ENCODE measurements at regions not wholly inside any gene's neighbourhood (a gene's known extent, or its start where the extent isn't known, plus 50 kb on each side); places are given as distances from the start of the nearest gene placed in this dataset.
"Not testable (repeated sequence)": the region's sequence is repeated elsewhere in the genome, so short reads cannot be mapped to it uniquely, and the experiment has no call there.

GRCh38 chr6:155828989-155829388 is 373.4 kb upstream of the NOX3 start:
- in situ Hi-C loops (cut with HindIII; ENCODE audit: low pct_unique_long_range_greater_than_20kb, low sequenced_read_pairs), result no loop called here
- DNase-seq (ENCODE audit: low read depth in 1 of 2, low spot score in 1 of 2), result no peak
- no peak for TF ChIP-seq JUND (IDR thresholded peaks at IDR 0.05; ENCODE audit: low read depth)

- no peak for TF ChIP-seq JUND (IDR thresholded peaks at IDR 0.05; ENCODE audit: low read depth)
- DNase-seq (ENCODE audit: low read depth in 1 of 2, low spot score in 1 of 2), result no peak
- in situ Hi-C loops (cut with HindIII; ENCODE audit: low pct_unique_long_range_greater_than_20kb, low sequenced_read_pairs), result no loop called here
Observed at GRCh38 chr6:155818698-155819097, 363.1 kb upstream of the NOX3 start.

- TF ChIP-seq JUND (IDR thresholded peaks at IDR 0.05; ENCODE audit: low read depth), result no peak
- DNase-seq (ENCODE audit: low read depth in 1 of 2, low spot score in 1 of 2), result no peak
- in situ Hi-C loops (cut with HindIII; ENCODE audit: low pct_unique_long_range_greater_than_20kb, low sequenced_read_pairs), result no loop called here
Observed at GRCh38 chr6:155813548-155813947, 357.9 kb upstream of the NOX3 start.

GRCh38 chr6:155807243-155807642 is 351.6 kb upstream of the NOX3 start:
- no peak for TF ChIP-seq JUND (IDR thresholded peaks at IDR 0.05; ENCODE audit: low read depth)
- DNase-seq (ENCODE audit: low read depth in 1 of 2, low spot score in 1 of 2), result no peak
- in situ Hi-C loops (cut with HindIII; ENCODE audit: low pct_unique_long_range_greater_than_20kb, low sequenced_read_pairs), result no loop called here

GRCh38 chr6:155801046-155801445 is 345.4 kb upstream of the NOX3 start:
- no peak for TF ChIP-seq JUND (IDR thresholded peaks at IDR 0.05; ENCODE audit: low read depth)
- DNase-seq (ENCODE audit: low read depth in 1 of 2, low spot score in 1 of 2), result no peak
- in situ Hi-C loops (cut with HindIII; ENCODE audit: low pct_unique_long_range_greater_than_20kb, low sequenced_read_pairs), result no loop called here

GRCh38 chr6:155798876-155799275 is 343.2 kb upstream of the NOX3 start:
- in situ Hi-C loops (cut with HindIII; ENCODE audit: low pct_unique_long_range_greater_than_20kb, low sequenced_read_pairs); DNase-seq (ENCODE audit: low read depth in 1 of 2, low spot score in 1 of 2): not testable (repeated sequence)

GRCh38 chr6:155795173-155795796 is 339.6 kb upstream of the NOX3 start:
- DNase-seq (ENCODE audit: low read depth in 1 of 2, low spot score in 1 of 2), result no peak
- no peak for TF ChIP-seq JUND (IDR thresholded peaks at IDR 0.05; ENCODE audit: low read depth)
- in situ Hi-C loops (cut with HindIII; ENCODE audit: low pct_unique_long_range_greater_than_20kb, low sequenced_read_pairs), result no loop called here

GRCh38 chr6:155791891-155792290 is 336.3 kb upstream of the NOX3 start:
- DNase-seq (ENCODE audit: low read depth in 1 of 2, low spot score in 1 of 2), result no peak
- TF ChIP-seq JUND (IDR thresholded peaks at IDR 0.05; ENCODE audit: low read depth), result no peak
- in situ Hi-C loops (cut with HindIII; ENCODE audit: low pct_unique_long_range_greater_than_20kb, low sequenced_read_pairs), result no loop called here

- no peak for DNase-seq (ENCODE audit: low read depth in 1 of 2, low spot score in 1 of 2)
- TF ChIP-seq JUND (IDR thresholded peaks at IDR 0.05; ENCODE audit: low read depth), result no peak
- in situ Hi-C loops (cut with HindIII; ENCODE audit: low pct_unique_long_range_greater_than_20kb, low sequenced_read_pairs), result no loop called here
Observed at GRCh38 chr6:155791186-155791585, 335.5 kb upstream of the NOX3 start.

- in situ Hi-C loops (cut with HindIII; ENCODE audit: low pct_unique_long_range_greater_than_20kb, low sequenced_read_pairs), result no loop called here
- TF ChIP-seq JUND (IDR thresholded peaks at IDR 0.05; ENCODE audit: low read depth), result no peak
- peak in 1 of 2 experiments; percentile 12 for DNase-seq (ENCODE audit: low read depth in 1 of 2, low spot score in 1 of 2)
Observed at GRCh38 chr6:155787168-155787567, 331.5 kb upstream of the NOX3 start.

GRCh38 chr6:155786528-155786927 is 330.9 kb upstream of the NOX3 start:
- in situ Hi-C loops (cut with HindIII; ENCODE audit: low pct_unique_long_range_greater_than_20kb, low sequenced_read_pairs), result no loop called here
- no peak for TF ChIP-seq JUND (IDR thresholded peaks at IDR 0.05; ENCODE audit: low read depth)
- no peak for DNase-seq (ENCODE audit: low read depth in 1 of 2, low spot score in 1 of 2)

GRCh38 chr6:155782739-155783459 is 327.3 kb upstream of the NOX3 start:
- DNase-seq (ENCODE audit: low read depth in 1 of 2, low spot score in 1 of 2), result no peak
- in situ Hi-C loops (cut with HindIII; ENCODE audit: low pct_unique_long_range_greater_than_20kb, low sequenced_read_pairs), result no loop called here
- TF ChIP-seq JUND (IDR thresholded peaks at IDR 0.05; ENCODE audit: low read depth), result no peak

- TF ChIP-seq JUND (IDR thresholded peaks at IDR 0.05; ENCODE audit: low read depth), result no peak
- no peak for DNase-seq (ENCODE audit: low read depth in 1 of 2, low spot score in 1 of 2)
- in situ Hi-C loops (cut with HindIII; ENCODE audit: low pct_unique_long_range_greater_than_20kb, low sequenced_read_pairs), result no loop called here
Observed at GRCh38 chr6:155782320-155782731, 326.7 kb upstream of the NOX3 start.

- in situ Hi-C loops (cut with HindIII; ENCODE audit: low pct_unique_long_range_greater_than_20kb, low sequenced_read_pairs), result no loop called here
- no peak for TF ChIP-seq JUND (IDR thresholded peaks at IDR 0.05; ENCODE audit: low read depth)
- DNase-seq (ENCODE audit: low read depth in 1 of 2, low spot score in 1 of 2), result no peak
Observed at GRCh38 chr6:155779456-155779855, 323.8 kb upstream of the NOX3 start.

Data from T47D (cell line).